ENCODE measurements at regions not wholly inside any gene's neighbourhood (a gene's known extent, or its start where the extent isn't known, plus 50 kb on each side); places are given as distances from the start of the nearest gene placed in this dataset.

DNA sequence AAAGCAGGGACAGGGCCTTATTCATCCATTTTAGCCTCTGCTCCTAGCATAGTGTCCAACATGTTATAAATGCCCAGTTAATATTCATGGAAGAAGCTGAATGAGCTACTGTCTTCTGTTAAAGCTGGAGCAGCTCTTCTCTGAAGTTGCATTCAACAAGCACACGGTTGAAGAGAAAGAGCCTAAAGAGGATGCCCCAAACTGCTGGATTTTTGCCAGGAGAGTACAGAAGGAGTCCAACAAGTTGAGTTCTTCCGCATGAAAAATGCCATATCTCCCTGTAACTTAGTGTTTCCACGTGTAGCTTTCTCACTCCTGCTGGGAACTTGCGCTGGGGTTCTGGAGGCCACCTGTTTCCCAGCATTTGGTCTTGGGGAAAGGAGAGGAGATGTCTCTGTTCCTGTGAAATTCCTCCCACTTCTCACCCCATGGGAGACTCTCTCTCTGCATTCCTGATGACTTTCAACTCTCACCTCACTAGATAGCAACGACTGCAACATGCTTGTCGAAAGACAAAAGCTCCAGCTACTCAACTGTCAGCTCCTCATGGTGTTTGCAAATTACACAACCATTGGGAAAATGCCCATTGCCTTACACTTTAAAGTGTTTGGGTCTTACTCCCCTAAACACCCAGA, 122.8 kb downstream of the KIF4B start:
- intact Hi-C loops (cut with DNase I; ENCODE audit: low total_unique reads) = no loop called here
- H3K27me3 ChIP-seq = no peaks in the 10 kb centered on the region
- no peak overlapping the region for H3K4me3 ChIP-seq
- no peak for TF ChIP-seq CTCF (IDR thresholded peaks at IDR 0.05)
- H3K9me3 ChIP-seq = no peaks in the 10 kb centered on the region
- H3K27ac ChIP-seq = no peak overlapping the region
- H3K36me3 ChIP-seq = no peaks in the 10 kb centered on the region
- no peaks in the 10 kb centered on the region for H3K4me1 ChIP-seq
- DNase-seq (ENCODE audit: low spot score in 2 of 2) = no peak

GRCh38 chr5:155137683-155138082, 124.1 kb downstream of the KIF4B start:
- no peaks in the 10 kb centered on the region for H3K9me3 ChIP-seq
- H3K27me3 ChIP-seq = no peaks in the 10 kb centered on the region
- TF ChIP-seq CTCF (IDR thresholded peaks at IDR 0.05) (no peak), POLR2AphosphoS5 (IDR thresholded peaks at IDR 0.05) (no peak), POLR2A (IDR thresholded peaks at IDR 0.05) (no peak)
- no peak overlapping the region for H3K4me3 ChIP-seq
- no peaks in the 10 kb centered on the region for H3K4me1 ChIP-seq
- intact Hi-C loops (cut with DNase I; ENCODE audit: low total_unique reads) = no loop called here
- no peaks in the 10 kb centered on the region for H3K36me3 ChIP-seq
- no peak for DNase-seq (ENCODE audit: low spot score in 2 of 2)
- H3K27ac ChIP-seq = no peak overlapping the region

DNA sequence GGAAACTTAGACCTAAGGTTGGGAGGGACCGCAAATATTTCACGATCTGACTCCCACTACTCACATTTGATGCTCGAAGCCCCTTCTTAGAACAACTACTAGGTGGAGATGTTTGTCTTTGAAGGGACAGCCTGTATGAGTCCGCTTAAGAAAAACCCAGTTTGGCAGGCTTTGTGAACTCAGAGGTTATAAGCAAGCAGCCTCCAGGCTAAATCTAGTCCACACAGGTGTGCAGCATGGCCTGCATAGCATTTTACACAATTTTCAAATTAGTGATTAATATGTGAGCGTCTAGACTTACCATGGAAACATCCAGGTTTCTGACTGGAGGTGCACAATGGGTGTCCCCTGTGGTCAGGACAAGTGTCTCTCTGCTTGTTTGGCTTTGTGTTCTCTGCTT, 127.1 kb downstream of the KIF4B start:
- TF ChIP-seq CTCF (IDR thresholded peaks at IDR 0.05) (no peak), POLR2AphosphoS5 (IDR thresholded peaks at IDR 0.05) (no peak), POLR2A (IDR thresholded peaks at IDR 0.05) (no peak)
- intact Hi-C loops (cut with DNase I; ENCODE audit: low total_unique reads) = no loop called here
- Histone ChIP-seq H3K9me3 (no peaks in the 10 kb centered on the region), H3K27me3 (no peaks in the 10 kb centered on the region), H3K27ac (no peak overlapping the region), H3K36me3 (no peaks in the 10 kb centered on the region), H3K4me1 (no peaks in the 10 kb centered on the region), H3K4me3 (no peak overlapping the region)
- no peak for DNase-seq (ENCODE audit: low spot score in 2 of 2)

- Histone ChIP-seq H3K36me3 (no peaks in the 10 kb centered on the region), H3K27me3 (no peaks in the 10 kb centered on the region), H3K4me1 (no peaks in the 10 kb centered on the region), H3K9me3 (no peaks in the 10 kb centered on the region), H3K27ac (no peak overlapping the region), H3K4me3 (no peak overlapping the region)
- TF ChIP-seq POLR2A (IDR thresholded peaks at IDR 0.05) = no peak
- TF ChIP-seq CTCF (IDR thresholded peaks at IDR 0.05) = no peak
- no peak for TF ChIP-seq POLR2AphosphoS5 (IDR thresholded peaks at IDR 0.05)
- no peak for DNase-seq (ENCODE audit: low spot score in 2 of 2)
- intact Hi-C loops (cut with DNase I; ENCODE audit: low total_unique reads) = no loop called here
These were observed 131.4 kb downstream of the KIF4B start for GRCh38 chr5:155144956-155145355.

- intact Hi-C loops (cut with DNase I; ENCODE audit: low total_unique reads) = no loop called here
- H3K27me3 ChIP-seq = no peaks in the 10 kb centered on the region
- H3K9me3 ChIP-seq = no peaks in the 10 kb centered on the region
- H3K27ac ChIP-seq = no peak overlapping the region
- no peak overlapping the region for H3K4me3 ChIP-seq
- no peak for TF ChIP-seq POLR2A (IDR thresholded peaks at IDR 0.05)
- TF ChIP-seq CTCF (IDR thresholded peaks at IDR 0.05) = no peak
- no peak for TF ChIP-seq POLR2AphosphoS5 (IDR thresholded peaks at IDR 0.05)
- H3K4me1 ChIP-seq = no peaks in the 10 kb centered on the region
- H3K36me3 ChIP-seq = no peaks in the 10 kb centered on the region
- DNase-seq (ENCODE audit: low spot score in 2 of 2) = no peak
These were observed 133.7 kb downstream of the KIF4B start for GRCh38 chr5:155147222-155147621.
